Progenitor cell of endocrine pancreas (in vitro differentiated cells): ENCODE measurements at regions not wholly inside any gene's neighbourhood (a gene's known extent, or its start where the extent isn't known, plus 50 kb on each side); places are given as distances from the start of the nearest gene placed in this dataset.
A peak's percentile ranks its signal among the peaks of the same experiment; 100 is the strongest.

ENCODE experiments used
- DNase-seq: peaks from one replicate; pipeline ENCODE4 v3.0.0; 2021; ENCODE audit warnings: low spot score; ENCODE audit not compliant: unreplicated experiment
- H3K27ac Mint-ChIP-seq: 2 replicates; pipeline ENCODE4 v1.8.0; 2021; ENCODE audit warnings: mild to moderate bottlenecking, moderate library complexity, mixed read lengths
- H3K27me3 Mint-ChIP-seq: 2 replicates; pipeline ENCODE4 v1.8.0; 2021; ENCODE audit warnings: mixed read lengths
- H3K36me3 Mint-ChIP-seq: 2 replicates; pipeline ENCODE4 v1.8.0; 2022; ENCODE audit warnings: mixed read lengths; ENCODE audit not compliant: insufficient read depth
- H3K4me1 Mint-ChIP-seq: 2 replicates; pipeline ENCODE4 v1.8.0; 2021; ENCODE audit warnings: low read depth, mixed read lengths
- H3K4me3 Mint-ChIP-seq: 2 replicates; pipeline ENCODE4 v1.8.0; 2021; ENCODE audit warnings: low read depth, mild to moderate bottlenecking, moderate library complexity, mixed read lengths
- H3K9me3 Mint-ChIP-seq: 2 replicates; pipeline ENCODE4 v1.8.0; 2021; ENCODE audit warnings: low read depth, mixed read lengths
- CTCF ChIP-seq: fragments of 200-600 bp; sonication (generic); IDR thresholded peaks from one replicate; pipeline ENCODE4 v1.5.0; 2021; ENCODE audit warnings: antibody characterized with exemption, mild to moderate bottlenecking; ENCODE audit not compliant: unreplicated experiment

GRCh38 chr5:91282210-91282609 is 100.9 kb downstream of the ARRDC3 start:
- H3K4me3 Mint-ChIP-seq = no peak overlapping the region
- H3K36me3 Mint-ChIP-seq = peaks cover 1% of the 10 kb centered on the region
- H3K4me1 Mint-ChIP-seq = peaks cover 6% of the 10 kb centered on the region
- H3K27ac Mint-ChIP-seq = no peak overlapping the region
- TF ChIP-seq CTCF = no peak
- peaks cover 14% of the 10 kb centered on the region for H3K27me3 Mint-ChIP-seq
- no peak for DNase-seq
- H3K9me3 Mint-ChIP-seq = peaks cover 10% of the 10 kb centered on the region

GRCh38 chr5:91281401-91281800 is 101.7 kb downstream of the ARRDC3 start:
- H3K9me3 Mint-ChIP-seq = peaks cover 10% of the 10 kb centered on the region
- no peak for TF ChIP-seq CTCF
- peaks cover 6% of the 10 kb centered on the region for H3K4me1 Mint-ChIP-seq
- H3K27me3 Mint-ChIP-seq = peaks cover 14% of the 10 kb centered on the region
- peak overlapping the region; percentile 94 for H3K27ac Mint-ChIP-seq
- H3K36me3 Mint-ChIP-seq = peaks cover 1% of the 10 kb centered on the region
- H3K4me3 Mint-ChIP-seq = no peak overlapping the region
- DNase-seq = no peak

GRCh38 chr5:91280362-91281269 is 102.5 kb downstream of the ARRDC3 start:
- TF ChIP-seq CTCF = no peak
- Mint-ChIP-seq H3K27ac (peak overlapping the region; percentile 94), H3K36me3 (peaks cover 1% of the 10 kb centered on the region), H3K27me3 (peaks cover 14% of the 10 kb centered on the region), H3K9me3 (peaks cover 7% of the 10 kb centered on the region), H3K4me3 (peak overlapping the region; percentile 78), H3K4me1 (peaks cover 6% of the 10 kb centered on the region)
- DNase-seq = peak; percentile 76

GRCh38 chr5:91277840-91278239 is 105.3 kb downstream of the ARRDC3 start:
- Mint-ChIP-seq H3K9me3 (no peaks in the 10 kb centered on the region), H3K4me3 (no peak overlapping the region), H3K4me1 (peaks cover 6% of the 10 kb centered on the region), H3K27me3 (peaks cover 14% of the 10 kb centered on the region), H3K36me3 (no peaks in the 10 kb centered on the region), H3K27ac (no peak overlapping the region)
- no peak for DNase-seq
- no peak for TF ChIP-seq CTCF

GRCh38 chr5:91277093-91277626 is 106.0 kb downstream of the ARRDC3 start:
- Mint-ChIP-seq H3K4me1 (peaks cover 6% of the 10 kb centered on the region), H3K4me3 (no peak overlapping the region), H3K27ac (no peak overlapping the region), H3K27me3 (peaks cover 14% of the 10 kb centered on the region), H3K36me3 (no peaks in the 10 kb centered on the region), H3K9me3 (no peaks in the 10 kb centered on the region)
- no peak for TF ChIP-seq CTCF
- DNase-seq = no peak
